GM12891 (cell line): ENCODE measurements at regions not wholly inside any gene's neighbourhood (a gene's known extent, or its start where the extent isn't known, plus 50 kb on each side); places are given as distances from the start of the nearest gene placed in this dataset.
A peak's percentile ranks its signal among the peaks of the same experiment; 100 is the strongest.
"Not testable (repeated sequence)": the region's sequence is repeated elsewhere in the genome, so short reads cannot be mapped to it uniquely, and the experiment has no call there.

Experiments used
- DNase-seq: peaks from one replicate; pipeline ENCODE4 v3.0.0; 2011; ENCODE audit warnings: low spot score; ENCODE audit not compliant: insufficient read length
- FAIRE-seq: peaks from 2 replicates; lab custom pipeline; 2011; peaks lifted over from hg19 to GRCh38; lab: Jason Lieb, UNC
- PAX5 ChIP-seq: IDR thresholded peaks from 2 replicates; pipeline ENCODE4 v1.6.1; 2011; ENCODE audit warnings: low read length, moderate library complexity, mild to moderate bottlenecking; ENCODE audit not compliant: insufficient read depth, severe bottlenecking
- POLR2A ChIP-seq: IDR thresholded peaks from 2 replicates; pipeline ENCODE4 v1.6.1; 2011; ENCODE audit warnings: low read depth, low read length, control low read depth
- POLR2AphosphoS5 ChIP-seq: IDR thresholded peaks from 2 replicates; pipeline ENCODE4 v1.6.1; 2011; ENCODE audit warnings: low read depth, low read length, control low read depth
- POU2F2 ChIP-seq: IDR thresholded peaks from 2 replicates; pipeline ENCODE4 v1.6.1; 2011; ENCODE audit warnings: low read depth, mild to moderate bottlenecking, control low read depth, low read length, moderate library complexity
- SPI1 ChIP-seq: IDR thresholded peaks from 2 replicates; pipeline ENCODE4 v1.6.1; 2011; ENCODE audit warnings: low read depth, low read length, control low read depth
- TAF1 ChIP-seq: IDR thresholded peaks from 2 replicates; pipeline ENCODE4 v1.6.1; 2011; ENCODE audit warnings: low read depth, low read length, control low read depth

DNA sequence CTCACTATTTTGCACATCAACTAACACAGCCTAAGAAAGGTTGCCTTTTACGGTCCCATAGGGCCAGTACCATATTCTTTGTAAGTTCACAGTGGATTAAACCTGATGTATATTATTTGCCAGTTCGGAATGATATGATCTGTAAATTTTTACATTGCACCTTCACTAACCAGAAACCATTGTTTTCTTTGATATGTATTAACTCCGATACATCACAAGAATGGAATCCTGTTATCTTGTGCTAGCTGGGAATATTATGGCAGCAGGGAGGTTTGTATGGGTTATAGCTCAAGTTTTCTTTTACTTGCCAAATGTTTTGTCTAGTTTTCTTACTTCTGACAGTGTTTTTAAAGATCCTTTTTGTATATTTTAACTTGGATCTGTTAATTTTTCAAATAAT, 51.4 kb upstream of the S1PR1 start:
- FAIRE-seq (no peak), DNase-seq (no peak)
- TF ChIP-seq POLR2A, result no peak
- TF ChIP-seq TAF1, result no peak
- TF ChIP-seq SPI1, result no peak
- no peak for TF ChIP-seq POU2F2
- TF ChIP-seq POLR2AphosphoS5, result no peak
- TF ChIP-seq PAX5, result no peak

DNA sequence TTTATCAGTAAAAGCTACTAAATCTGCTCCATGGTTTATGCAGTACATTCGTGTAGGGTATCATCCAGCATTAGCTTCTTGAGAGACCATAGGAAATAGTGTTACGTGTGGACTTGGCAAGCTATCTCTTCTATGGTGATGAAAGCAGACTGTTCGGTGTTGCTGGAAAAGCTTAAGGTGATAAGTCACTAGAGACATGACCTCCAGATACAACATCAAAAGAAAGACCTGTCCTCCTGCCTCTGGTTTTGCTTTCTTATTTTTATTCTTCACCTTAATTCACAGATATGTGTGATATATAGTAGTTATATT, 53.5 kb upstream of the S1PR1 start:
- TF ChIP-seq PAX5, result no peak
- no peak for TF ChIP-seq POLR2A
- no peak for TF ChIP-seq POLR2AphosphoS5
- no peak for TF ChIP-seq SPI1
- TF ChIP-seq TAF1, result no peak
- no peak for TF ChIP-seq POU2F2
- FAIRE-seq, result peak; percentile 66
- DNase-seq, result no peak

DNA sequence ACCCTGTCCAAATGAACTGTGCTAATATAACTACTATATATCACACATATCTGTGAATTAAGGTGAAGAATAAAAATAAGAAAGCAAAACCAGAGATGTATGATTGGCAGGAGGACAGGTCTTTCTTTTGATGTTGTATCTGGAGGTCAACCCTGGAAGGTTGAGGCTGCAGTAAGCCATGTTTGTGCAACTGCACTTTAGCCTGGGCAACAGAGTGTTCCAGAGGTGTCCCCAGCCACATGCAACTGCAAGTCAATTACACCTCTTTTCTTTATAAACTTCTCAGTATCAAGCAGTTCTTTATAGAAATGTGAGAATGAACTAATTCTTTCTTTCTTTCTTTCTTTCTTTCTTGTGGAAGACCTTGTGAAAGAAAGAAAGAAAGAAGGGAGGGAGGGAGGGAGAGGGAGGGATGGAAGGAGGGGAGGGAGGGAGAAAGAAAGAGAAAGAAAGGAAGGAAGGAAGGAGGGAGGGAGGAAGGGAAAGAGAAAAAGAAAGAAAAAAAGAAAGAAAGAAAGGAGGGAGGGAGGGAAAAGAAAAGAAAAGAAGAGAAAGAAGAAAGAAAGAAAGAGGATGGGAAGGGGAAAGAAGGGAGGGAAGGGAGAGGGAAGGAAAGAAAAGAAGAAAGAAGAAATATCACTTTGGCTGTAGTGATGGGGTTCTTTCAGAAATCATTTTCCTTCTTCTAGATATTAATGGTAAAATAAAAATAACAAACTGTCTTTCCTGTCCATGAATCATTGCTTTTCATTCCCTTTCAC, 54.0 kb upstream of the S1PR1 start:
- DNase-seq, result no peak
- no peak for FAIRE-seq
- TF ChIP-seq POLR2A, result no peak
- no peak for TF ChIP-seq TAF1
- TF ChIP-seq POLR2AphosphoS5, result no peak
- no peak for TF ChIP-seq PAX5
- TF ChIP-seq SPI1, result no peak
- TF ChIP-seq POU2F2, result no peak

DNA sequence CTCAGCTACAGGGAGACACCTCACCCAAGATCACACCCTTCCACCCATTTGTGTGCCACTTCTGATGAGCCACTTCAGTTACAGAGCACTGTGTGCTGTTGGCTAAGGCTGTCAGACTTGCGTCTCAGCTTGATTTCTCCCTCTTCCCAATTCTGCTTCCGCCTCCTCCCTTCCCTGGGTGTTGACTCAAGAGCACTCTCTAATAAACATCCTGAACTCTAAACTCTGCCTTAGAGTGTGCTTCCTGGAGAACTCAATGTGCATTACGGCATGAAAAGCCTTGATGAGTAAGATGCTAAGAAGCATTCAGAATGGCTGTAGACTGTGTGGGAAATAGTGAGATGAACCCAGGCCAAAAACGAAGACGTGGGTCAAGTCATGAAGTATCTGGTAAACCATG, 54.9 kb upstream of the S1PR1 start:
- TF ChIP-seq POLR2A, result no peak
- no peak for TF ChIP-seq POLR2AphosphoS5
- TF ChIP-seq TAF1, result no peak
- no peak for TF ChIP-seq POU2F2
- no peak for TF ChIP-seq PAX5
- no peak for TF ChIP-seq SPI1
- DNase-seq (no peak), FAIRE-seq (no peak)

DNA sequence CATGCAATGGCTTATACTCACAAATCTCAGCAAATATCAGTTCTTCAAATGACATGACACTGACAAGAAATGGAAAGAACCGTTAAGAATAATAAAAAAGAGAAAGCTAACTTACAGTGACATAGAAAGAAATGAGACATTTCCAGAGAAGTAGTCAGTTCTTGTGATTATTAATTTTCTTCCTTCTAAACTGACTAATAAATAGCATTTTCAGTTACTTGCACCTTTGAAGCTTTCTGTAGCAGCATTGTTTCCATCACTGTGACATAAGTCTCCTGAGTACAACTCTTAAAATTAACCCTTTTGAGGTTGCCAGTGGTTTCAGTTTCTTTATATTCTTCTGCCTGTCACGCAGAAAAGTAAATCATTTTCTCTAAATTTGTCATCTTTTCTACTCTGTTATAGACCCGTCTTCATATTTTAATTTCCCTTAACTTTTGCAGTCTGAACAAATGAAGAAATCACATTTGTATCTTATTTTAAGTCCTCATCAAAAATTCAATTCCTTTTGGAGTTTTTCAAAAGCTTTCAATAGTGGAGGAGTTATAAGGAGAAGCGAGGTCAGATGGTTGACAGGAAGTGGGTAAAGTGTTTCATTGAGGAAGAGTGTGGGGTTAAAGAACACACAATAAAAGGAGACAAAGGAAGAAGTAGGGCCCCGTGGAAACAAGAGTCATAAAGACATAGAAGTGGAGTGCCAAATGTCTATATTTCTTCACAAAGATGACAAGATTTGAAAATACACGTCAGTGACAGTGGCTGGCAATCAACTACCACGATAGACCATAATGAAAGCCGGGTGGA, 57.9 kb upstream of the S1PR1 start:
- TF ChIP-seq SPI1 (peak; percentile 67), PAX5 (no peak), POLR2AphosphoS5 (no peak), TAF1 (no peak)
- peak; percentile 17 for DNase-seq
- peak; percentile 60 for FAIRE-seq

GRCh38 chr1:101178341-101178687, 58.5 kb upstream of the S1PR1 start:
- TF ChIP-seq POLR2A (no peak), TAF1 (no peak), POLR2AphosphoS5 (no peak), PAX5 (no peak), POU2F2 (no peak), SPI1 (no peak)
- no peak for DNase-seq
- FAIRE-seq, result peak; percentile 5

GRCh38 chr1:101175886-101176285, 60.9 kb upstream of the S1PR1 start:
- FAIRE-seq (no peak), DNase-seq (no peak)
- TF ChIP-seq POU2F2 (no peak), POLR2A (no peak), SPI1 (no peak)

- no peak for DNase-seq
- TF ChIP-seq TAF1, result no peak
- TF ChIP-seq SPI1, result no peak
- no peak for TF ChIP-seq POU2F2
- TF ChIP-seq POLR2AphosphoS5, result no peak
- no peak for TF ChIP-seq PAX5
- no peak for TF ChIP-seq POLR2A
- no peak for FAIRE-seq
Measured at GRCh38 chr1:101175466-101175865, 61.4 kb upstream of the S1PR1 start.

GRCh38 chr1:101174722-101175121, 62.1 kb upstream of the S1PR1 start:
- DNase-seq, result no peak
- TF ChIP-seq POLR2AphosphoS5, result no peak
- no peak for TF ChIP-seq POLR2A
- TF ChIP-seq TAF1, result no peak
- TF ChIP-seq PAX5, result no peak
- TF ChIP-seq POU2F2, result no peak
- no peak for TF ChIP-seq SPI1
- FAIRE-seq, result no peak

DNA sequence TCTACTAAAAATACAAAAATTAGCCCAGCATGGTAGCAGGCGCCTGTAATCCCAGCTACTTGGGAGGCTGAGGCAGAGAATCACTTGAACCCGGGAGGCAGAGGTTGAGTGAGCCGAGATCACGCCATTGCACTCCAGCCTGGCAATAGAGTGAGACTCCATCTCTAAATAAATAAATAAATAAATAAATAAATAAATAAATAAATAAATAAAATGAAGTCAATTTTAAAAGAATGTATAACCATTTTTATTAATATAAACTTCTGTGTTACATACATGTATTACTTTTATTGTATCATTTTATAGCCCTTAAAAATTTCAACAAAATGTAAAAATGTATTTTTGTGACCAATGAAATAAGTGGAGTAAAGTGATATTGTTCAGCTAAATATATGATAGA, 62.5 kb upstream of the S1PR1 start:
- DNase-seq, FAIRE-seq: not testable (repeated sequence)
